DND-41 (cell line): ENCODE measurements at regions not wholly inside any gene's neighbourhood (a gene's known extent, or its start where the extent isn't known, plus 50 kb on each side); places are given as distances from the start of the nearest gene placed in this dataset.

Experiments used
- ATAC-seq: fragments of 200-7000 bp; cut with Tn5 transposase; 3 replicates; pipeline ENCODE4 v1.9.1; 2021; ENCODE audit warnings: low read depth; ENCODE audit not compliant: insufficient read depth
- DNase-seq: peaks from one replicate; pipeline ENCODE4 v3.0.0-alpha.2; 2020
- H2AFZ ChIP-seq: 2 replicates; pipeline ENCODE4 v1.6.0; 2012; ENCODE audit warnings: low read depth, low read length
- H3K27ac ChIP-seq: 2 replicates; pipeline ENCODE4 v1.5.1; 2012; ENCODE audit warnings: low read length, inconsistent platforms
- H3K27me3 ChIP-seq: fragments of 200-600 bp; sonication (generic); 2 replicates; pipeline ENCODE4 v1.6.0; 2012; ENCODE audit warnings: low read length, mild to moderate bottlenecking, inconsistent platforms; ENCODE audit not compliant: insufficient read depth, poor library complexity
- H3K36me3 ChIP-seq: 2 replicates; pipeline ENCODE4 v1.5.1; 2012; ENCODE audit warnings: low read length, inconsistent platforms; ENCODE audit not compliant: insufficient read depth
- H3K4me1 ChIP-seq: 2 replicates; pipeline ENCODE4 v1.5.1; 2012; ENCODE audit warnings: mild to moderate bottlenecking, low read length; ENCODE audit not compliant: insufficient read depth
- H3K4me2 ChIP-seq: 2 replicates; pipeline ENCODE4 v1.6.0; 2012; ENCODE audit warnings: mild to moderate bottlenecking, moderate library complexity, low read length, inconsistent platforms; ENCODE audit not compliant: insufficient read depth
- H3K4me3 ChIP-seq, 2 experiments: fragments of 200-600 bp in 1 of 2; shearing (Covaris generic) in 1 of 2; 2 replicates each; pipeline ENCODE4 v1.5.1; 2012 to 2016; ENCODE audit warnings: inconsistent platforms in 2 of 2, low read length in 2 of 2, mild to moderate bottlenecking in 2 of 2, low read depth in 1 of 2, moderate library complexity in 1 of 2
- H3K79me2 ChIP-seq: 2 replicates; pipeline ENCODE4 v1.6.0; 2012; ENCODE audit warnings: low read length, inconsistent platforms; ENCODE audit not compliant: insufficient read depth
- H3K9ac ChIP-seq: 2 replicates; pipeline ENCODE4 v1.6.0; 2012; ENCODE audit warnings: low read depth, mild to moderate bottlenecking, inconsistent platforms, low read length, moderate library complexity
- H3K9me3 ChIP-seq: 2 replicates; pipeline ENCODE4 v1.5.1; 2012; ENCODE audit warnings: low read length, moderate library complexity, mild to moderate bottlenecking, inconsistent platforms; ENCODE audit not compliant: insufficient read depth, severe bottlenecking
- H4K20me1 ChIP-seq: 2 replicates; pipeline ENCODE4 v1.6.0; 2012; ENCODE audit warnings: low read length; ENCODE audit not compliant: insufficient read depth
- EZH2 ChIP-seq: IDR thresholded peaks from 3 replicates; pipeline ENCODE4 v1.6.1; 2012; ENCODE audit warnings: borderline replicate concordance, low read depth, mild to moderate bottlenecking, moderate library complexity, low read length, inconsistent platforms; ENCODE audit not compliant: severe bottlenecking
- TF ChIP-seq, protein P1 (sequence below): IDR thresholded peaks from 2 replicates; pipeline ENCODE4 v1.5.1; 2012; ENCODE audit warnings: borderline replicate concordance, low read length, moderate library complexity, mild to moderate bottlenecking; ENCODE audit not compliant: poor library complexity, severe bottlenecking; ENCODE audit errors: extremely low read depth

DNA sequence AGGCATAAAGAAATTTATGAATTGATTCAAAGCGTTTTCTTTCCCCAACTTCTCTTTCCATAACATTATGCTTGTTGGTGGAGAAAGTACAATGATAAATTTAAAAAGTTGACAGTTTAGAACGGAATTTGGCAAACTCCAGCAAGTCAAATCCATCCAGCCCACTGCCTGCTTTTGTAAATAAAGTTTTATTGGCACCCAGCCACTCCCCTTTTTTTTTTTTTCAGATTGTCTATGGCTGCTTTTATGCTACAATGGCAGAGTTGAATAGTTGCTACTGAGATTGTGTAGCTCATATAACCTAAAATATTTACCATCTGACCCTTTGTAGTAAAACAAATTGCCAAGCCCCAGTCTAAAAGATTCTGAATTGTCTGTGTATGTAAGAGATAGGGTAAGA lies 112.8 kb upstream of the RBMS3 start:
- ATAC-seq (no peak), DNase-seq (no peak)
- no peak for TF ChIP-seq EZH2

DNA sequence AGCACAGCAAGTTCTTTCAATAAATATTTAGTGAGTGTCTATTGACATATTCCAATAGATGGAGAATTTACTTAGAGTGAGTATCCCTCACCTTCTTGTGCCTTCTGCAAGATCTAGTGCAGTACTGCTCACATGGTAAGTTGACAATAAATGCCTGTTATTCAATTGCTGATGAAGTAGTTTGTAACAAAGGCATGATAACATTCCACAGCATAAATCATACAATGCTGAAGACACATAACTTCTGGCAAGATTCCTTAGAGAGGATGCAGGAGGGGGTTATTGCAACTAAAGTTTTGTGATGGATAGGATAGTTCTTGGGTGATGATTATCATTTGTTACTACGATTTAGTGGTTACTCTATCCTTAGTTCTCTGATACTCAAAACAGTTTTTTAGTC lies 112.2 kb upstream of the RBMS3 start:
- no peak overlapping the region for H3K27ac ChIP-seq
- H4K20me1 ChIP-seq = no peaks in the 10 kb centered on the region
- no peak overlapping the region for H3K4me3 ChIP-seq
- ATAC-seq (no peak), DNase-seq (no peak)
- no peaks in the 10 kb centered on the region for H3K9me3 ChIP-seq
- H3K27me3 ChIP-seq = no peaks in the 10 kb centered on the region
- TF ChIP-seq, protein P1, sequence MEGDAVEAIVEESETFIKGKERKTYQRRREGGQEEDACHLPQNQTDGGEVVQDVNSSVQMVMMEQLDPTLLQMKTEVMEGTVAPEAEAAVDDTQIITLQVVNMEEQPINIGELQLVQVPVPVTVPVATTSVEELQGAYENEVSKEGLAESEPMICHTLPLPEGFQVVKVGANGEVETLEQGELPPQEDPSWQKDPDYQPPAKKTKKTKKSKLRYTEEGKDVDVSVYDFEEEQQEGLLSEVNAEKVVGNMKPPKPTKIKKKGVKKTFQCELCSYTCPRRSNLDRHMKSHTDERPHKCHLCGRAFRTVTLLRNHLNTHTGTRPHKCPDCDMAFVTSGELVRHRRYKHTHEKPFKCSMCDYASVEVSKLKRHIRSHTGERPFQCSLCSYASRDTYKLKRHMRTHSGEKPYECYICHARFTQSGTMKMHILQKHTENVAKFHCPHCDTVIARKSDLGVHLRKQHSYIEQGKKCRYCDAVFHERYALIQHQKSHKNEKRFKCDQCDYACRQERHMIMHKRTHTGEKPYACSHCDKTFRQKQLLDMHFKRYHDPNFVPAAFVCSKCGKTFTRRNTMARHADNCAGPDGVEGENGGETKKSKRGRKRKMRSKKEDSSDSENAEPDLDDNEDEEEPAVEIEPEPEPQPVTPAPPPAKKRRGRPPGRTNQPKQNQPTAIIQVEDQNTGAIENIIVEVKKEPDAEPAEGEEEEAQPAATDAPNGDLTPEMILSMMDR = no peak
- no peak for TF ChIP-seq EZH2
- H3K4me2 ChIP-seq = no peak overlapping the region
- H3K9ac ChIP-seq = no peak overlapping the region
- no peak overlapping the region for H2AFZ ChIP-seq
- no peaks in the 10 kb centered on the region for H3K36me3 ChIP-seq
- H3K79me2 ChIP-seq = no peaks in the 10 kb centered on the region
- peaks cover 25% of the 10 kb centered on the region for H3K4me1 ChIP-seq

More for the DNA sequence above, 112.8 kb upstream of the RBMS3 start:
- Histone ChIP-seq H3K4me3 (no peak overlapping the region), H3K79me2 (no peaks in the 10 kb centered on the region), H3K9me3 (no peaks in the 10 kb centered on the region), H2AFZ (no peak overlapping the region), H3K4me1 (peaks cover 25% of the 10 kb centered on the region), H3K36me3 (no peaks in the 10 kb centered on the region), H3K27me3 (no peaks in the 10 kb centered on the region), H4K20me1 (no peaks in the 10 kb centered on the region), H3K27ac (no peak overlapping the region), H3K4me2 (no peak overlapping the region), H3K9ac (no peak overlapping the region)

DNA sequence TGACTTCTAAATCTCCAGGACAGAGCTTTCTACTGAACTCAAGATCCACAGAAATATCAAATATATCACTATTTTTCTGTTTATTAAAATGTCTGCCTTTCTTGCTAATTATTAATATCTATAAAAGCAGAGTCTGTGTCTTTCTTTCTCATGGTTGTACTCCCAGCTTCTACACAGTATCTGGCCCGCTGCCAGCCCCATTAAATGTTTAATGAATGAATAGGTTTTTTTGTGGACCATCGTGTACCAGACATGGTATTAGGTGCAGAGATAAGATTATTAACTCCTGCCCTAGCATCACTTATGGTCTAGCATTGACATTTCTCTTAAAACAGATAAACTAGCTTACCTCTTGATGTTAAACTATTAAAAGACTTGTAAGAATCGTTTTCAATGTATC lies 111.4 kb upstream of the RBMS3 start:
- Histone ChIP-seq H4K20me1 (no peaks in the 10 kb centered on the region), H3K9me3 (no peaks in the 10 kb centered on the region), H3K9ac (no peak overlapping the region), H3K4me1 (peaks cover 25% of the 10 kb centered on the region), H3K27me3 (no peaks in the 10 kb centered on the region), H2AFZ (no peak overlapping the region), H3K4me3 (no peak overlapping the region), H3K27ac (no peak overlapping the region), H3K4me2 (no peak overlapping the region), H3K36me3 (no peaks in the 10 kb centered on the region), H3K79me2 (no peaks in the 10 kb centered on the region)
- DNase-seq (no peak), ATAC-seq (no peak)
- no peak for TF ChIP-seq EZH2
- TF ChIP-seq, protein P1 = no peak

GRCh38 chr3:29171043-29171990 lies 109.6 kb upstream of the RBMS3 start:
- Histone ChIP-seq H3K4me1 (peaks cover 25% of the 10 kb centered on the region), H3K36me3 (no peaks in the 10 kb centered on the region), H3K79me2 (no peaks in the 10 kb centered on the region), H2AFZ (peak overlapping the region; percentile 73), H3K27ac (peak overlapping the region; percentile 90), H4K20me1 (no peaks in the 10 kb centered on the region), H3K9me3 (no peaks in the 10 kb centered on the region), H3K9ac (peak overlapping the region; percentile 38; the same call in 1 of the 2 replicates), H3K4me2 (peak overlapping the region; percentile 48), H3K27me3 (no peaks in the 10 kb centered on the region), H3K4me3 (peak overlapping the region in 1 of 2 experiments; percentile 32; a peak in 1 of 4 replicates)
- no peak for TF ChIP-seq EZH2
- TF ChIP-seq, protein P1 = no peak
- DNase-seq (peak; percentile 64), ATAC-seq (peak; percentile 96)
